ENCODE measurements at regions not wholly inside any gene's neighbourhood (a gene's known extent, or its start where the extent isn't known, plus 50 kb on each side); places are given as distances from the start of the nearest gene placed in this dataset.

- in situ Hi-C loops (cut with HindIII; ENCODE audit: low pct_ligation_motif_present, low sequenced_read_pairs), result no loop called here
- H3K27me3 ChIP-seq (replicated peaks), result no peaks in the 10 kb centered on the region
- H3K4me3 ChIP-seq (ENCODE audit: low read depth, low read length), result no peak overlapping the region
- no peak for TF ChIP-seq CTCF (IDR thresholded peaks at IDR 0.05; ENCODE audit: low read depth, low read length, missing control alignments)
- no peak overlapping the region for H3K27ac ChIP-seq
- no peaks in the 10 kb centered on the region for H3K36me3 ChIP-seq (replicated peaks)
- no peak for DNase-seq
Observed at GRCh38 chr4:77437079-77437478, 168.5 kb upstream of the CXCL13 start.

GRCh38 chr4:77438549-77438948, 167.1 kb upstream of the CXCL13 start:
- no peaks in the 10 kb centered on the region for H3K27me3 ChIP-seq (replicated peaks)
- H3K36me3 ChIP-seq (replicated peaks), result no peaks in the 10 kb centered on the region
- TF ChIP-seq CTCF (IDR thresholded peaks at IDR 0.05; ENCODE audit: low read depth, low read length, missing control alignments), result no peak
- in situ Hi-C loops (cut with HindIII; ENCODE audit: low pct_ligation_motif_present, low sequenced_read_pairs), result no loop called here
- no peak overlapping the region for H3K27ac ChIP-seq
- DNase-seq, result no peak
- H3K4me3 ChIP-seq (ENCODE audit: low read depth, low read length), result no peak overlapping the region

- no peak overlapping the region for H3K4me3 ChIP-seq (ENCODE audit: low read depth, low read length)
- no peak for DNase-seq
- no peaks in the 10 kb centered on the region for H3K27me3 ChIP-seq (replicated peaks)
- H3K36me3 ChIP-seq (replicated peaks), result no peaks in the 10 kb centered on the region
- no peak for TF ChIP-seq CTCF (IDR thresholded peaks at IDR 0.05; ENCODE audit: low read depth, low read length, missing control alignments)
- no peak overlapping the region for H3K27ac ChIP-seq
- in situ Hi-C loops (cut with HindIII; ENCODE audit: low pct_ligation_motif_present, low sequenced_read_pairs), result no loop called here
Observed at GRCh38 chr4:77443941-77444340, 161.7 kb upstream of the CXCL13 start.

GRCh38 chr4:77445823-77446222, 159.8 kb upstream of the CXCL13 start:
- no peak for TF ChIP-seq CTCF (IDR thresholded peaks at IDR 0.05; ENCODE audit: low read depth, low read length, missing control alignments)
- DNase-seq, result no peak
- in situ Hi-C loops (cut with HindIII; ENCODE audit: low pct_ligation_motif_present, low sequenced_read_pairs), result no loop called here

GRCh38 chr4:77446601-77447000, 159.0 kb upstream of the CXCL13 start:
- Histone ChIP-seq H3K36me3 (replicated peaks) (no peaks in the 10 kb centered on the region), H3K4me3 (ENCODE audit: low read depth, low read length) (no peak overlapping the region), H3K27me3 (replicated peaks) (no peaks in the 10 kb centered on the region), H3K27ac (no peak overlapping the region)
- TF ChIP-seq CTCF (IDR thresholded peaks at IDR 0.05; ENCODE audit: low read depth, low read length, missing control alignments), result no peak
- no peak for DNase-seq
- in situ Hi-C loops (cut with HindIII; ENCODE audit: low pct_ligation_motif_present, low sequenced_read_pairs), result no loop called here

More at GRCh38 chr4:77445823-77446222, 159.8 kb upstream of the CXCL13 start:
- no peak overlapping the region for H3K27ac ChIP-seq
- H3K27me3 ChIP-seq (replicated peaks), result no peaks in the 10 kb centered on the region
- H3K4me3 ChIP-seq (ENCODE audit: low read depth, low read length), result no peak overlapping the region
- H3K36me3 ChIP-seq (replicated peaks), result no peaks in the 10 kb centered on the region

GRCh38 chr4:77449171-77449570, 156.4 kb upstream of the CXCL13 start:
- Histone ChIP-seq H3K4me3 (ENCODE audit: low read depth, low read length) (no peak overlapping the region), H3K27me3 (replicated peaks) (no peaks in the 10 kb centered on the region), H3K27ac (no peak overlapping the region), H3K36me3 (replicated peaks) (no peaks in the 10 kb centered on the region)
- in situ Hi-C loops (cut with HindIII; ENCODE audit: low pct_ligation_motif_present, low sequenced_read_pairs), result no loop called here
- no peak for TF ChIP-seq CTCF (IDR thresholded peaks at IDR 0.05; ENCODE audit: low read depth, low read length, missing control alignments)
- no peak for DNase-seq

Measured in brain microvascular endothelial cell (primary cell).